HG03097 (cell line): ENCODE measurements at regions not wholly inside any gene's neighbourhood (a gene's known extent, or its start where the extent isn't known, plus 50 kb on each side); places are given as distances from the start of the nearest gene placed in this dataset.

Experiments
- ATAC-seq: cut with Tn5 transposase; IDR thresholded peaks from one replicate; pipeline ENCODE4 v1.9.1; 2021; ENCODE audit not compliant: unreplicated experiment, low FRiP score

- no peak for ATAC-seq
Measured at GRCh38 chr10:83153714-83154113, 985.6 kb upstream of the GHITM start.

GRCh38 chr10:83164156-83164555 lies 975.2 kb upstream of the GHITM start:
- no peak for ATAC-seq

- ATAC-seq, result no peak
Measured at GRCh38 chr10:83165265-83165664, 974.0 kb upstream of the GHITM start.

GRCh38 chr10:83166344-83166743 lies 973.0 kb upstream of the GHITM start:
- no peak for ATAC-seq

GRCh38 chr10:83167081-83167480 lies 972.2 kb upstream of the GHITM start:
- ATAC-seq, result no peak

GRCh38 chr10:83176901-83177300 lies 962.4 kb upstream of the GHITM start:
- ATAC-seq, result no peak

- ATAC-seq, result no peak
Measured at GRCh38 chr10:83178526-83178925, 960.8 kb upstream of the GHITM start.

GRCh38 chr10:83179371-83179770 lies 959.9 kb upstream of the GHITM start:
- ATAC-seq, result no peak

- ATAC-seq, result no peak
Measured at GRCh38 chr10:83182076-83182475, 957.2 kb upstream of the GHITM start.

- no peak for ATAC-seq
Measured at GRCh38 chr10:83184641-83185040, 954.7 kb upstream of the GHITM start.

- ATAC-seq, result no peak
Measured at GRCh38 chr10:83190614-83191013, 948.7 kb upstream of the GHITM start.

- no peak for ATAC-seq
Measured at GRCh38 chr10:83193026-83193425, 946.3 kb upstream of the GHITM start.

- ATAC-seq, result no peak
Measured at GRCh38 chr10:83195021-83195420, 944.3 kb upstream of the GHITM start.

- ATAC-seq, result no peak
Measured at GRCh38 chr10:83199374-83199773, 939.9 kb upstream of the GHITM start.

GRCh38 chr10:83205861-83206260 lies 933.4 kb upstream of the GHITM start:
- no peak for ATAC-seq

- ATAC-seq, result no peak
Measured at GRCh38 chr10:83212632-83213334, 926.5 kb upstream of the GHITM start.

GRCh38 chr10:83214136-83214535 lies 925.2 kb upstream of the GHITM start:
- ATAC-seq, result no peak

- ATAC-seq, result no peak
Measured at GRCh38 chr10:83218205-83218604, 921.1 kb upstream of the GHITM start.

- ATAC-seq, result no peak
Measured at GRCh38 chr10:83222300-83222699, 917.0 kb upstream of the GHITM start.

- no peak for ATAC-seq
Measured at GRCh38 chr10:83222832-83223742, 916.2 kb upstream of the GHITM start.

GRCh38 chr10:83225781-83226180 lies 913.5 kb upstream of the GHITM start:
- no peak for ATAC-seq

- no peak for ATAC-seq
Measured at GRCh38 chr10:83229991-83230390, 909.3 kb upstream of the GHITM start.
